Body of pancreas (tissue), 4 donors: ENCODE measurements at regions not wholly inside any gene's neighbourhood (a gene's known extent, or its start where the extent isn't known, plus 50 kb on each side); places are given as distances from the start of the nearest gene placed in this dataset.

Experiments
- CTCF ChIP-seq, 7 experiments: fragments of 450-650 bp in 4 of 7; fragments of 200-600 bp in 3 of 7; sonication (generic) in 3 of 7; IDR thresholded peaks; one replicate each; pipeline ENCODE4 v1.5.1; 2016 to 2019; ENCODE audit warnings: antibody characterized with exemption in 7 of 7
- POLR2A ChIP-seq, 3 donors: fragments of 450-650 bp; IDR thresholded peaks; one replicate each; pipeline ENCODE4 v1.6.1; 2016; ENCODE audit warnings: antibody characterized with exemption in 3 of 3, mild to moderate bottlenecking in 2 of 3

- no peak for TF ChIP-seq CTCF (IDR thresholded peaks at IDR 0.05)
- no peak for TF ChIP-seq POLR2A (IDR thresholded peaks at IDR 0.05)
Observed at GRCh38 chr1:215393476-215393875, 173.6 kb upstream of the KCTD3 start.
